ENCODE measurements at regions not wholly inside any gene's neighbourhood (a gene's known extent, or its start where the extent isn't known, plus 50 kb on each side); places are given as distances from the start of the nearest gene placed in this dataset.

GRCh38 chr1:30271401-30272276 is 451.7 kb downstream of the MATN1 start:
- ChIA-PET RAD21 (ENCODE audit: unreplicated experiment) (no interaction called here), POLR2A (no interaction called here), SMC1A (ENCODE audit: uncharacterized antibody, unreplicated experiment) (no interaction called here), CTCF (no interaction called here)
- Histone ChIP-seq H3K27ac (ENCODE audit: control insufficient read depth, insufficient read depth) (no peak overlapping the region), H2AFZ (ENCODE audit: control insufficient read depth, low read depth, low read length) (no peak overlapping the region), H3K4me3 (no peak overlapping the region), H3K9ac (ENCODE audit: control insufficient read depth, insufficient read depth, low read length) (no peak overlapping the region), H3K36me3 (ENCODE audit: control insufficient read depth in 2 of 2, insufficient read depth in 2 of 2, low read length in 1 of 2) (no peaks in the 10 kb centered on the region; a peak in 1 of 4 replicates), H3K27me3 (replicated peaks in 1 of 2; ENCODE audit: control insufficient read depth in 2 of 2, insufficient read depth in 2 of 2, low read length in 1 of 2) (no peaks in the 10 kb centered on the region; a peak in 2 of 4 replicates), H4K20me1 (ENCODE audit: control insufficient read depth, insufficient read depth) (no peaks in the 10 kb centered on the region), H3K4me2 (ENCODE audit: control insufficient read depth, insufficient read depth) (no peak overlapping the region), H3K79me2 (ENCODE audit: control insufficient read depth, insufficient read depth, low read length) (no peaks in the 10 kb centered on the region), H3K9me3 (replicated peaks; ENCODE audit: control insufficient read depth, insufficient read depth, low read length) (no peaks in the 10 kb centered on the region; the same call in 2 of the 3 replicates), H3K4me1 (ENCODE audit: control insufficient read depth, insufficient read depth, low read length) (no peaks in the 10 kb centered on the region)
- FAIRE-seq (no peak), ATAC-seq (no peak), DNase-seq (ENCODE audit: low read depth, low spot score) (no peak)
- TF ChIP-seq ESRRA (IDR thresholded peaks at IDR 0.05; ENCODE audit: low read length) = no peak
- TF ChIP-seq HDAC2 (IDR thresholded peaks at IDR 0.05) = no peak
- TF ChIP-seq CEBPB (IDR thresholded peaks at IDR 0.05; ENCODE audit: borderline replicate concordance in 1 of 2, low read depth in 2 of 2, low read length in 2 of 2) = no peak
- TF ChIP-seq TCF7 (IDR thresholded peaks at IDR 0.05; ENCODE audit: borderline replicate concordance) = no peak
- TF ChIP-seq CTCF (IDR thresholded peaks at IDR 0.05 in 2 of 3, conservative IDR thresholded peaks at IDR 0.05 in 1 of 3; ENCODE audit: control insufficient read depth in 2 of 3, extremely low read depth in 1 of 3, insufficient read depth in 1 of 3, low read depth in 3 of 3, low read length in 3 of 3) = no peak
- TF ChIP-seq SREBF2 (IDR thresholded peaks at IDR 0.05; ENCODE audit: low read length) = no peak
- TF ChIP-seq KLF5 (IDR thresholded peaks at IDR 0.05; ENCODE audit: partially characterized antibody) = no peak
- no peak for TF ChIP-seq TCF12 (IDR thresholded peaks at IDR 0.05; ENCODE audit: low read depth, low read length)
- TF ChIP-seq RELB (IDR thresholded peaks at IDR 0.05; ENCODE audit: low read depth) = no peak
- no peak for TF ChIP-seq POU2F2 (IDR thresholded peaks at IDR 0.05; ENCODE audit: borderline replicate concordance, low read depth, low read length)
- no peak for TF ChIP-seq SMAD1 (IDR thresholded peaks at IDR 0.05; ENCODE audit: low read depth, partially characterized antibody)
- no peak for TF ChIP-seq IRF5 (IDR thresholded peaks at IDR 0.05; ENCODE audit: borderline replicate concordance)
- BruUV-seq (replicated peaks) = no TSS peak
- 6% methylated on average over 10 of the region's 10 CpGs for WGBS (ENCODE audit: insufficient coverage, insufficient replicate concordance, low lambda C conversion rate, missing lambda C conversion rate)
- in situ Hi-C loops (cut with MboI) = no loop called here
- intact Hi-C loops (cut with micrococcal nuclease; ENCODE audit: unreplicated experiment) = no loop called here
